AG04450 (cell line): ENCODE measurements at regions not wholly inside any gene's neighbourhood (a gene's known extent, or its start where the extent isn't known, plus 50 kb on each side); places are given as distances from the start of the nearest gene placed in this dataset.

Source experiments
- CTCF ChIA-PET: fragments of 300-600, 350-600 bp; formaldehyde crosslinking; extraction: SDS; loops from one replicate; lab custom pipeline; 2022; ENCODE audit warnings: antibody characterized with exemption, inconsistent platforms; lab: Charles Lee
- POLR2A ChIA-PET: fragments of 350-600 bp; formaldehyde crosslinking; extraction: SDS; loops from one replicate; lab custom pipeline; 2021; ENCODE audit warnings: antibody characterized with exemption, inconsistent platforms; lab: Yijun Ruan, JAX
- DNase-seq: peaks from one replicate; pipeline ENCODE4 v3.0.0-alpha.2; 2011; ENCODE audit warnings: low read depth, low spot score
- H3K27ac ChIP-seq: one replicate; pipeline ENCODE4 v1.5.1; 2012; ENCODE audit warnings: low read depth, low read length, control low read depth
- H3K27me3 ChIP-seq: one replicate; pipeline ENCODE4 v1.6.0; 2012; ENCODE audit warnings: low read length; ENCODE audit not compliant: control insufficient read depth, insufficient read depth
- H3K4me3 ChIP-seq: 2 replicates; pipeline ENCODE4 v1.5.1; 2011; ENCODE audit warnings: mild to moderate bottlenecking, low read depth, low read length, control low read depth
- H3K9me3 ChIP-seq: 2 replicates; pipeline ENCODE4 v1.5.1; 2012; ENCODE audit warnings: low read length; ENCODE audit not compliant: control insufficient read depth, insufficient read depth
- CTCF ChIP-seq: IDR thresholded peaks from 2 replicates; pipeline ENCODE4 v1.5.1; 2011; ENCODE audit warnings: low read depth, low read length, control low read depth, inconsistent platforms

- peaks cover 4% of the 10 kb centered on the region; the same call in 1 of the 2 replicates for H3K9me3 ChIP-seq
- no peak overlapping the region for H3K27ac ChIP-seq
- ChIA-PET POLR2A (no interaction called here), CTCF (interaction anchor here (1.3 kb wide), 1 partner anchor 244 kb away, joined by 3 read pairs; no protein-coding TSS in a partner anchor)
- DNase-seq, result no peak
- TF ChIP-seq CTCF, result no peak
- H3K4me3 ChIP-seq, result no peak overlapping the region
- H3K27me3 ChIP-seq, result no peaks in the 10 kb centered on the region
These were observed 533.5 kb downstream of the TNS1 start for GRCh38 chr2:217469203-217469810.

GRCh38 chr2:217468042-217468830 is 534.6 kb downstream of the TNS1 start:
- DNase-seq, result no peak
- CTCF ChIA-PET, result no interaction called here
- no peak overlapping the region for H3K4me3 ChIP-seq
- H3K9me3 ChIP-seq, result peaks cover 4% of the 10 kb centered on the region; the same call in 1 of the 2 replicates
- TF ChIP-seq CTCF, result peak; percentile 12; the same call in 1 of the 2 replicates
- H3K27ac ChIP-seq, result no peak overlapping the region
- H3K27me3 ChIP-seq, result no peaks in the 10 kb centered on the region
- POLR2A ChIA-PET, result no interaction called here

GRCh38 chr2:217467331-217467730 is 535.5 kb downstream of the TNS1 start:
- no peak for TF ChIP-seq CTCF
- H3K4me3 ChIP-seq, result no peak overlapping the region
- ChIA-PET CTCF (no interaction called here), POLR2A (no interaction called here)
- H3K9me3 ChIP-seq, result peaks cover 4% of the 10 kb centered on the region; the same call in 1 of the 2 replicates
- no peak overlapping the region for H3K27ac ChIP-seq
- no peak for DNase-seq
- no peaks in the 10 kb centered on the region for H3K27me3 ChIP-seq

- DNase-seq, result no peak
- Histone ChIP-seq H3K4me3 (no peak overlapping the region), H3K27me3 (no peaks in the 10 kb centered on the region), H3K27ac (no peak overlapping the region), H3K9me3 (peaks cover 4% of the 10 kb centered on the region; the same call in 1 of the 2 replicates)
- TF ChIP-seq CTCF, result no peak
- ChIA-PET POLR2A (no interaction called here), CTCF (no interaction called here)
These were observed 536.0 kb downstream of the TNS1 start for GRCh38 chr2:217466805-217467204.

GRCh38 chr2:217466104-217466503 is 536.7 kb downstream of the TNS1 start:
- CTCF ChIA-PET, result interaction anchor here (0.7 kb wide), 1 partner anchor 947 kb away, joined by 3 read pairs; no protein-coding TSS in a partner anchor
- H3K4me3 ChIP-seq, result no peak overlapping the region
- H3K27ac ChIP-seq, result no peak overlapping the region
- no peaks in the 10 kb centered on the region for H3K27me3 ChIP-seq
- no peak for TF ChIP-seq CTCF
- POLR2A ChIA-PET, result no interaction called here
- peaks cover 4% of the 10 kb centered on the region; the same call in 1 of the 2 replicates for H3K9me3 ChIP-seq
- DNase-seq, result no peak
